Upper lobe of left lung (tissue), 6 donors: ENCODE measurements at regions not wholly inside any gene's neighbourhood (a gene's known extent, or its start where the extent isn't known, plus 50 kb on each side); places are given as distances from the start of the nearest gene placed in this dataset.
A peak's percentile ranks its signal among the peaks of the same experiment; 100 is the strongest.

Experiments used
- ATAC-seq, 2 donors: fragments of 200-7000 bp; cut with Tn5 transposase; one replicate each; pipeline ENCODE4 v1.9.1; 2022; ENCODE audit warnings: mild to moderate bottlenecking in 2 of 2, moderate library complexity in 2 of 2; ENCODE audit not compliant: low FRiP score in 2 of 2
- DNase-seq, 2 donors: peaks; one replicate each; pipeline ENCODE4 v3.0.0-alpha.2; 2019 to 2020
- H3K27ac ChIP-seq, 4 donors: fragments of 200-600 bp; sonication (generic); one replicate each; pipeline ENCODE4 v1.5.1; 2016 to 2019
- H3K27me3 ChIP-seq, 4 donors: fragments of 200-600 bp; sonication (generic); one replicate each; pipeline ENCODE4 v1.5.1; 2017 to 2019
- H3K36me3 ChIP-seq, 4 donors: fragments of 200-600 bp; sonication (generic); one replicate each; pipeline ENCODE4 v1.5.1; 2016 to 2019
- H3K4me1 ChIP-seq, 4 donors: fragments of 200-600 bp; sonication (generic); one replicate each; pipeline ENCODE4 v1.5.1; 2018 to 2019
- H3K4me3 ChIP-seq, 4 donors: fragments of 200-600 bp; sonication (generic); one replicate each; pipeline ENCODE4 v1.5.1; 2017 to 2019; ENCODE audit warnings: mild to moderate bottlenecking in 2 of 4, moderate library complexity in 1 of 4
- H3K9me3 ChIP-seq, 4 donors: fragments of 200-600 bp; sonication (generic); one replicate each; pipeline ENCODE4 v1.5.1; 2018 to 2019
- EP300 ChIP-seq, 4 donors: sonication (generic); formaldehyde crosslinking; IDR thresholded peaks; one replicate each; pipeline ENCODE4 v1.5.1; 2017; ENCODE audit warnings: antibody characterized with exemption in 4 of 4, control low read depth in 2 of 4
- POLR2A ChIP-seq, 4 donors: fragments of 450-650 bp; IDR thresholded peaks; one replicate each; pipeline ENCODE4 v1.5.1; 2016 to 2017; ENCODE audit warnings: antibody characterized with exemption in 4 of 4, mild to moderate bottlenecking in 2 of 4
- POLR2AphosphoS5 ChIP-seq, 2 donors: sonication (generic); formaldehyde crosslinking; IDR thresholded peaks; one replicate each; pipeline ENCODE4 v1.5.1; 2017; ENCODE audit warnings: antibody characterized with exemption in 2 of 2
- WGBS, 2 donors: methylation state at CpG; one replicate each; pipeline ENCODE4 v1.1.5; 2017 to 2018; 5-methylcytosine and 5-hydroxymethylcytosine counted together
- TF ChIP-seq, protein P1 (sequence below), 6 experiments: fragments of 450-650 bp in 4 of 6; fragments of 200-600 bp in 2 of 6; sonication (generic) in 2 of 6; IDR thresholded peaks; one replicate each; pipeline ENCODE4 v1.5.1; 2016 to 2019; ENCODE audit warnings: antibody characterized with exemption in 6 of 6
- donor health status: DM: no; HTN: no; CAD: no; lungs with moderate emphysema.
- donor health status: DM: no; HTN: yes; CAD: no; lungs with severe emphysema.

DNA sequence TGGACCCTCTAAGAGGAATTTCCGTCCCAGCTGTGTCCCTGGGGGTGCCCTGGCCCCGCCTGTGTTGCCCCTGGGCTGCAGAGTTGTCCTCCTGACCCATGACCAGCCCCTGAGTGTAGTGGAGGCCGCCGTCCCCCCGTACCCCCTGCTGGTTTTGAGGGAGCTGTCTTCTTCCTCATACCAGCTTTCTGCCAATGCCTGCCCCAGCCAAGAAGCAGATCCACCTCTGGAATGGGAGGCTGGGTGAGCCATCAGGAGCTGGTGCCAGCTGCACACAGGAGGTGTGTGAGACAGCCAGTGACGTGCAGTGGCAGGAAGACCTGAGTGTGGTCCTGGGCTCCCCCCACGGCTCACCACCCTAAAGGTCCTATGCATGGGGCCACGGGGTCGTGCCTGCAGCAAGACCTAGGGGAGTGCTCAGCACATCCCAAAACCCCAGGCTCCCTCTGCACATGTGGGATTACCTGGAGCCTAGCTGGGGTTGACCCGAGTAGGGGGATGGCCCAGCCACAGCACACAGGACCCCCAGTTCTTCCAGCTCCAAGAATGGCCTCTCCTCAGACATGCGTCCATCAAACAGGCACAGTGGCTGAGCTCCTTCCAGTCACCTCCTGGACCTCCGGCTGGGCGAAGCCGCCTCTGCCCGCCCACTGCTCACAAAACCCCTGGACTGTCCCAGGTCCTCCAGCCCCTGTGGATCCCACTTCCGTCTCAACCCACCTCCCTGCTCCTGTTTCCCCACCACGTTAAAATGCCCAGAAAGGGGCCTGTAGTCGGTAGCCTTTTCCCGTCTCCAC, 647.6 kb downstream of the BRD1 start:
- ATAC-seq (no peak), DNase-seq (peak in 1 of 2 donors; percentile 48)
- Histone ChIP-seq H3K27me3 (no peaks in the 10 kb centered on the region), H3K36me3 (no peaks in the 10 kb centered on the region), H3K4me3 (no peak overlapping the region), H3K4me1 (no peaks in the 10 kb centered on the region), H3K9me3 (no peaks in the 10 kb centered on the region), H3K27ac (no peak overlapping the region)
- TF ChIP-seq EP300 (IDR thresholded peaks at IDR 0.05) (no peak), POLR2A (IDR thresholded peaks at IDR 0.05) (no peak), POLR2AphosphoS5 (IDR thresholded peaks at IDR 0.05) (no peak)
- TF ChIP-seq, protein P1, sequence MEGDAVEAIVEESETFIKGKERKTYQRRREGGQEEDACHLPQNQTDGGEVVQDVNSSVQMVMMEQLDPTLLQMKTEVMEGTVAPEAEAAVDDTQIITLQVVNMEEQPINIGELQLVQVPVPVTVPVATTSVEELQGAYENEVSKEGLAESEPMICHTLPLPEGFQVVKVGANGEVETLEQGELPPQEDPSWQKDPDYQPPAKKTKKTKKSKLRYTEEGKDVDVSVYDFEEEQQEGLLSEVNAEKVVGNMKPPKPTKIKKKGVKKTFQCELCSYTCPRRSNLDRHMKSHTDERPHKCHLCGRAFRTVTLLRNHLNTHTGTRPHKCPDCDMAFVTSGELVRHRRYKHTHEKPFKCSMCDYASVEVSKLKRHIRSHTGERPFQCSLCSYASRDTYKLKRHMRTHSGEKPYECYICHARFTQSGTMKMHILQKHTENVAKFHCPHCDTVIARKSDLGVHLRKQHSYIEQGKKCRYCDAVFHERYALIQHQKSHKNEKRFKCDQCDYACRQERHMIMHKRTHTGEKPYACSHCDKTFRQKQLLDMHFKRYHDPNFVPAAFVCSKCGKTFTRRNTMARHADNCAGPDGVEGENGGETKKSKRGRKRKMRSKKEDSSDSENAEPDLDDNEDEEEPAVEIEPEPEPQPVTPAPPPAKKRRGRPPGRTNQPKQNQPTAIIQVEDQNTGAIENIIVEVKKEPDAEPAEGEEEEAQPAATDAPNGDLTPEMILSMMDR (IDR thresholded peaks at IDR 0.05), result no peak
- WGBS, 2 donors, result 75 to 85% methylated on average over 11 to 18 of the region's 19 CpGs

DNA sequence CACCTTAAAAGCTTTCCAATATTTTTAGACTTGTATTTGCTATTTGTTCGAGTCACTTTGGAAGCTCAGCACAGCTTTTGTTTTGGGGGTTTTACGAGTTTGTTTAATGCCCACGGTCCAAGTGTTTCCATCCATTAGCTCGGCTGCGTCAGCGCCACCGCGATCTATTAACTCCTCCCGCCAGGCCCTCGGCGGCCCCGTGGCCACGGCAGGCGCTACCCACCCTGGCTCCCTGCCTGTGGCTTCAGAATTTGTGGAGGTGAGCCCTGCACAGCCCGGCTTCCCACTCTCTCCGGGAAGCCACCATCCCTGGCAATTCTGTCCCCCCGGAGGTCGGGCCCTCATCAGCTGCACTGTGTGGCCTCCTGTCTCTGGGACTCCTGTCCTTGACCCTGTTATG, 648.5 kb downstream of the BRD1 start:
- H3K4me1 ChIP-seq, result no peaks in the 10 kb centered on the region
- ATAC-seq (no peak), DNase-seq (peak in 1 of 2 donors; percentile 61)
- H3K4me3 ChIP-seq, result no peak overlapping the region
- no peaks in the 10 kb centered on the region for H3K9me3 ChIP-seq
- H3K27me3 ChIP-seq, result no peaks in the 10 kb centered on the region
- H3K36me3 ChIP-seq, result no peaks in the 10 kb centered on the region
- TF ChIP-seq, protein P1 (IDR thresholded peaks at IDR 0.05), result no peak
- no peak for TF ChIP-seq EP300 (IDR thresholded peaks at IDR 0.05)
- TF ChIP-seq POLR2A (IDR thresholded peaks at IDR 0.05), result no peak
- no peak for TF ChIP-seq POLR2AphosphoS5 (IDR thresholded peaks at IDR 0.05)
- no peak overlapping the region for H3K27ac ChIP-seq
- 87 to 92% methylated on average over 18 of the region's 18 CpGs for WGBS, 2 donors

DNA sequence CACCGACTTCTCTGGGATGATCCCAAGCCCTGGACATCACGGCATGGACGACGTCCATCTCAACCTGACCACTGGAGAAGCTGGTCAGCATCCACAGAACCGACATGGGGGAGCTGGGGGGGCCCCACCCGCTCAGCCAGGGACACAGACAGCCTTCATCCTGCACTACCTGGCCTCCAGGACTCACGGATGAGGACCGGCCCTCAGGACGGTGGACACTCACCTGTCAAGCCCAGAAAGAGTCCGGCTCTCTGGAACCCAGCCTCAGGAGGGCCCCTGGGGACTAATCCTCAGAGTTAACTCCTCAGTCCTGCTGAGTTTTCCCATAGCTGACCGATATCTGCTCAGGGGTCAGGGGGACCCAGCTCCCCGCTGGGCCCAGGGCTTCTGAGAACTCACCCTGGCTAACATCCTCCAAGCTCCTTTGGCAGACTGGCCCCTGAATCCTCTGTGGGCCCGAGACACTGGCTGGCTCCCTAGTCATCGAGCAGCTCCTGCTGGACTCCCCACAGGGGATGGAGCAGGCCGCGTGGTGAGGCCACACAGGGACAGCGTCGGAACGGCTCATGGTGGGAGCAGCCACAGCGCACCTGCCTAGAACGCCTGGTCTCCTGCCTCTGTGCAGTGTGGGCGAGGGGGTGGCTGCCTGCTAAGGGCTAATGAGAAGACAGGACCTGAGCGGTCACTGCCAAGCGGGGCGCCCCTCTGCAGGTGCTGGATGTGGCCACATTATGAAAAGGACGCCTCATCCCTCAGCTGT, 649.2 kb downstream of the BRD1 start:
- Histone ChIP-seq H3K4me3 (no peak overlapping the region), H3K4me1 (no peaks in the 10 kb centered on the region), H3K9me3 (no peaks in the 10 kb centered on the region), H3K27me3 (no peaks in the 10 kb centered on the region), H3K27ac (no peak overlapping the region), H3K36me3 (no peaks in the 10 kb centered on the region)
- ATAC-seq (no peak), DNase-seq (peak in 1 of 2 donors; percentile 57)
- no peak for TF ChIP-seq POLR2AphosphoS5 (IDR thresholded peaks at IDR 0.05)
- no peak for TF ChIP-seq POLR2A (IDR thresholded peaks at IDR 0.05)
- TF ChIP-seq, protein P1 (IDR thresholded peaks at IDR 0.05), result no peak
- no peak for TF ChIP-seq EP300 (IDR thresholded peaks at IDR 0.05)
- WGBS, 2 donors, result 76 to 83% methylated on average over 13 to 23 of the region's 26 CpGs

DNA sequence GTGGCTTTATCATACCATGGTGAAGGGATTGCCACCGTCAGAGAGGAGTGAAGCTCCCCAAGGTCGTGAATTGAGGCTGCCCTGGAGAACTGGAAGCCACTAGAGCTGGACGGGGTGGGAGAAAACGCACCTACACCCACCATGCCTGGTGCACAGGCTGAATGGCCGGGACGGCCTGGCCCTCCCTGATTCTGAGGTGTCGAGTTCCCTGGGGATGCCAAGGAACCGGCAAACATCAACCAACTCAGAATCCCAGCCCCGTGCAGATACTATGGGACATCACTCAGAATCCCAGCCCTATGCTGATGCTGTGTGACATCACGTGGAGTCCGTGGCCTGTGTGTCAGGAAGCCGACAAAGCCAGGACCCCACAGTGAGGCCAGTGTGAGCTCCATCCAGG, 650.0 kb downstream of the BRD1 start:
- Histone ChIP-seq H3K27me3 (no peaks in the 10 kb centered on the region), H3K36me3 (no peaks in the 10 kb centered on the region), H3K4me1 (no peaks in the 10 kb centered on the region), H3K9me3 (no peaks in the 10 kb centered on the region), H3K27ac (no peak overlapping the region), H3K4me3 (no peak overlapping the region)
- no peak for DNase-seq
- ATAC-seq, result no peak
- TF ChIP-seq POLR2A (IDR thresholded peaks at IDR 0.05), result no peak
- no peak for TF ChIP-seq POLR2AphosphoS5 (IDR thresholded peaks at IDR 0.05)
- TF ChIP-seq, protein P1 (IDR thresholded peaks at IDR 0.05), result no peak
- no peak for TF ChIP-seq EP300 (IDR thresholded peaks at IDR 0.05)
- WGBS, 2 donors, result 71 to 79% methylated on average over 6 to 11 of the region's 12 CpGs
